ENCODE measurements at regions not wholly inside any gene's neighbourhood (a gene's known extent, or its start where the extent isn't known, plus 50 kb on each side); places are given as distances from the start of the nearest gene placed in this dataset.
"Not testable (repeated sequence)": the region's sequence is repeated elsewhere in the genome, so short reads cannot be mapped to it uniquely, and the experiment has no call there.

DNA sequence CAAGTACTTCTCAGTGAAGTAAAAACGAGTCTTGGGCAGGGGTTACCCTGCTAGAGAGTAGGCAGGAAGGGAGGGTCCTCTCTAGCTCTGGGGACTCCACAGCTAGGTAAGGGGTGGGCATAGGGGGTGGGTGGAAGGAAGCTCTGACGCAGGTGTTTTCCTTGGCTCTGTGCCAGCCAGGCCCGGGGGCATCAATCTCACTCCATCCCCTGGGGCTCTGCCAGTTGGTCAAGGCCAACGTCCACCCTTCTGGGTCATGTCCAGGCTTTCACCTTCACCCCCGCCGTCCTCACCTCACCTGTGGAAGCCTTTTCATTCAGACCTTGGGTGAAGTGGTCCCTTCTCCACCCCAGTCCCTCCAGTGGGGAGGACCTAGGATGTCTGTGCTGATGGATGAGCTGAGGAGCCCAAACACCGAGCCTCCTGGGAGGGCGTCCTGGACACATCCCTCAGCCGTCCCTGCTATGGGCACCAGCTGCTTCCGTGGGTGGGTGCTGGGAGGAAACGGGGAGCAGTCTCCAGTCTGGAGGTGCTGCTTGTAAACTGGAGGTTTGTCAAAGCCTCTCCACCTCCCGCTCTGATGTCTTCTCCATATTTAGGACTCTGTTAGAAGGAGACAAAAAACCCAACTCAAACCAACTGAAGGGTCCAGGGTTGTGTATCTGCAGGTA is 71.5 kb upstream of the SFSWAP start:
- Mint-ChIP-seq H3K4me1 (peaks cover 6 to 14% of the 10 kb centered on the region in 2 donors), H3K9me3 (no peaks in the 10 kb centered on the region), H3K36me3 (peaks cover 0 to 5% (median 0%) of the 10 kb centered on the region in 3 donors), H3K4me3 (no peak overlapping the region), H3K27me3 (ENCODE audit: low read depth in 3 of 3) (peaks cover 0 to 3% (median 1%) of the 10 kb centered on the region in 3 donors), H3K27ac (no peak overlapping the region)
- no peak for DNase-seq

DNA sequence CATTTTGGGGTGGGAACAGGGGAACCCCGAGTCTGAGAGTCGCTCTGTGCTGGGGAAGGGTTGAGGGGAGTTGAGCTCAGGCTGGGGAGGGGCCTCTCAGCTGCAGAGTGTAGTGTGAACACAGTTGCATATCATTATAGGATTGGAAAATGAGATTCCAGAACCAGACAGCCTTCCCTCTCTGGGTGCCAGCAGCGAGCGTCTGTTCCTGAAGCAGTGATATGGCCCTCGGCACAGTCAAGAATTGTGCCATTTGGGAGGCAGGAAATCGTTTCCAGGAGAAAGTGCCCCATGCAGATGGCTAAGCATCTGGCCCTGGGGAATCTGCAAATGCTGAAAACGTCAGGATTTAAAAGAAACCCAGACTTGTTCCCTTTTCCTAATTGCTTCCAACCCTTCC is 70.4 kb upstream of the SFSWAP start:
- Mint-ChIP-seq H3K27ac (no peak overlapping the region), H3K9me3 (no peaks in the 10 kb centered on the region), H3K4me3 (no peak overlapping the region), H3K27me3 (ENCODE audit: low read depth in 3 of 3) (peaks cover 0 to 1% (median 1%) of the 10 kb centered on the region in 3 donors), H3K36me3 (peaks cover 0 to 5% (median 0%) of the 10 kb centered on the region in 3 donors), H3K4me1 (peaks cover 0 to 8% of the 10 kb centered on the region in 2 donors)
- DNase-seq = no peak

DNA sequence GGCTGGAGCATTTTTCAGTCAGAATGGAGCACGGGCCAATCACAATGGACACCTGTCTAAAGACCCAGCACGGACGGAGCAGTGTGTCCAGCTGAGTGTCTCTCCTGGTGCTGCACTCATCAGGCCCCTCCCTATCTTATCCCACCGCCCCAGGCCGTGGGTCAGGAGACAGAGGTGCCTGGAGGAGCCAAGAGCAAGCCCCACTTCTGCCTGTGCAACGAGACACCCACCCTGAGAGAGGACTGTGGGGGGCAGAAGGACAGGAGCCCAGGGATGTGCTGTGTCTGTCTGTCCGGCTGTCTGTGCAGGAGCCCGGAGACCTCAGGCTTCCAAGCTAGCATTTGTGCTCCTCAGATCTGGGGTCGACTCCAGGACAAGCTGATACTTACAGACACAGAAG is 69.6 kb upstream of the SFSWAP start:
- Mint-ChIP-seq H3K27ac (no peak overlapping the region), H3K4me1 (peaks cover 0 to 6% of the 10 kb centered on the region in 2 donors), H3K36me3 (peaks cover 0 to 5% (median 0%) of the 10 kb centered on the region in 3 donors), H3K9me3 (no peaks in the 10 kb centered on the region), H3K27me3 (ENCODE audit: low read depth in 3 of 3) (peaks cover 0 to 4% (median 1%) of the 10 kb centered on the region in 3 donors), H3K4me3 (no peak overlapping the region)
- DNase-seq = no peak

DNA sequence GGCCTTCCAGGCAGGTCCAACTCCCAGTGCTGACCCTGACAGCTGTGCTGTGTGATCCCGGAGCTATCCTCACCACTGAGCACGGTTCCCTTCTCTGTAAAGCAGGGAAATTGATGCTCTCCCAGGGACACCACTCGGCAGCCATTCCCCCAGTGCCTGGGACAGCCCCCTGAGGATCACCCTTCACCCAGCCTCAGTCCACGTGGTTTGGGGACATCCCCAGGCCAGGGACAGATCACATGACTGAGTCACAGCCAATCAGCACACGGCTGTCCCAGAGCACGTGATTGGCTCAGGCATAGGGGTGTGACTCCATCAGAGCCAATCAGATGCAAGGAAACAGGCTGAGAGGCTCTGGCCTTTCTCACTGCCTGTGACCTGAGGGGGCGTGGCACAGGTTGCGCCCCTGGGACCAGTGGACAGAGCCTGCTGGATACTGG is 68.8 kb upstream of the SFSWAP start:
- Mint-ChIP-seq H3K36me3 (peaks cover 0 to 5% (median 0%) of the 10 kb centered on the region in 3 donors), H3K27me3 (ENCODE audit: low read depth in 3 of 3) (peaks cover 0 to 4% (median 1%) of the 10 kb centered on the region in 3 donors), H3K4me1 (peaks cover 0 to 4% of the 10 kb centered on the region in 2 donors), H3K27ac (no peak overlapping the region), H3K4me3 (no peak overlapping the region), H3K9me3 (no peaks in the 10 kb centered on the region)
- DNase-seq = no peak

DNA sequence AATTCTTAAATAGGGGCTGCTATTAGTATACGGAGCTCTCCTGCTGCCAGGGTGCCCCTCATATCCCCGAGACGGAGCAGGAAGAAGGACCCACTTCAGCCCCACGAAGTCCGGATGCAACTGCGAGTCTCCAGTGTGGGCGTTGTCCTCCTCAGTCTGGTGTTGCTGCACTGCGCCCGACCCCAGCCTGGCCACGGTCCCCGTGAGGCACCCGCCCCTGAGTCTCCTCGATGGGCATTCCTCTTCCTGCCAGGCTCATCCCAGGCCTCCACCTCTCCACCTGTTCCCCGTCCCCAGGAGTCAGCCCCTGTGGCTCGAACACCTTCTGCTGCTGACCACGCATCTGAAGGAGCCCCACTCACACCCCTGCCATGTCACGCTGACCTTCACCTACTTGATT is 68.1 kb upstream of the SFSWAP start:
- H3K4me1 Mint-ChIP-seq = peaks cover 0 to 4% of the 10 kb centered on the region in 2 donors
- no peak overlapping the region for H3K4me3 Mint-ChIP-seq
- H3K36me3 Mint-ChIP-seq = peaks cover 0 to 5% (median 0%) of the 10 kb centered on the region in 3 donors
- H3K9me3 Mint-ChIP-seq = no peaks in the 10 kb centered on the region
- no peak overlapping the region for H3K27ac Mint-ChIP-seq
- H3K27me3 Mint-ChIP-seq (ENCODE audit: low read depth in 3 of 3) = peaks cover 0 to 4% (median 1%) of the 10 kb centered on the region in 3 donors
- DNase-seq = no peak

DNA sequence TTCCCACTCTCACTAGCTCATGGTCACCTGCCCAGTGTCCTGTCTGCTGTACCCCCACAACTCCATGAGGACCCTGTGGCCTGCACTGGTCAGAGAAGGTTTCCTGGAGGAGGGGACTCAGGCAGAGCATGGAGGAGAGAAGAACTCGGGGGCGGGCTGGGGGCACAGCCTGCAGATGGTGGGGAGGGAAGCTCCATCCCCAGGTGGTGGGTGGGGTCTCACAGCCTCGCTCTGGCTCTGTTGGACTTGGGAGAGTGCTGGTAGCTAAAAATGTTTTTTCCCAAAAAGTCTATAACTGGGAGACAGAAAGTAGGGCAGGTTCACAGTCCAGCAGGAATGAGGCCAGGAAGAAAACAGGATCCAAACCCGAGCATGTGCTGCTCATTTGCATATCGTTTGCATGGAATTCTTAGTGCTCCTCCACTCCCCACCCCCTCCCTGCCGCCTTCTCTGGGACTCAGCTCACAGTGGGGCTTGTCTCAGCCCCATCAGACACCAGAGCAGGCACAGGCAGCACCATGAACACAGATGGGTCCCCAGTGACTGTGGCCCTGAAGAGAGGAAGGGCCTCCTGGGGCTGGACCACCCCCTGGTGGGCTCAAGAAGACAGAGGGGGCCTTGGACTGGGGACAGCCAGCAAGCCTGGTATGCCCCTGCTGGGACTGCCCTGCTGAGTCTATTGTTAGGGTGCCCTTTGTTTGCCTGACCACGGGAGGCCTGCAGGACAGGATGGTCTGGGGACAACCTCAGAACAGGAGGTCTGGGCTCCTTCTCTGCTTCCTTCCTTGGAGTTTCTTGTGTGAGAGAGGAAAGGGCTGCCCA is 67.0 kb upstream of the SFSWAP start:
- Mint-ChIP-seq H3K9me3 (no peaks in the 10 kb centered on the region), H3K27ac (no peak overlapping the region)

DNA sequence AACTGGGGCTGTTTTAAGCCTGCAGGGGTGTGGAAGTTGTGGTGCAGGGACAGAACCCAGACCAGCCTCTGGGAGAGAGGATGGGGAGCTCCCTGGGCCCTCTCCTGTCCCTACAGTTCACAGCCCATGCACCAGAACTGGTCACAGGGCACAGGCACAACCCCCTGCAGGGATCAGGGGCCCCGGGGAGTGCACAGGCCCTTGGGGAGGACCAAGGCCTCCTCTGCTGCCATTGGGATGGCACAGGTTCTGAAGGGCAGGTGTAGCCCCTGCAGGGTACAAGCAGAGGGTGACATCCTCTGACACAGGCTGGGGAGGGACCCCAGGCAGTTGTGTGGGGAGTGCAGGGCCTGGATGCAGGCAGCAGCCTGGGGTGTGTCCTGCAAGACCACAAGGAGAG is 66.4 kb upstream of the SFSWAP start:
- H3K9me3 Mint-ChIP-seq = no peaks in the 10 kb centered on the region
- H3K4me3 Mint-ChIP-seq = no peak overlapping the region
- H3K27me3 Mint-ChIP-seq (ENCODE audit: low read depth in 3 of 3) = peaks cover 0 to 4% (median 1%) of the 10 kb centered on the region in 3 donors
- peak overlapping the region in 1 of 6 donors; percentile 17 for H3K27ac Mint-ChIP-seq
- DNase-seq = no peak
- H3K36me3 Mint-ChIP-seq = peaks cover 0 to 5% (median 0%) of the 10 kb centered on the region in 3 donors
- no peaks in the 10 kb centered on the region for H3K4me1 Mint-ChIP-seq

More for the DNA sequence above, 67.0 kb upstream of the SFSWAP start:
- Mint-ChIP-seq H3K36me3 (peaks cover 0 to 5% (median 0%) of the 10 kb centered on the region in 3 donors), H3K4me1 (no peaks in the 10 kb centered on the region), H3K27me3 (ENCODE audit: low read depth in 3 of 3) (peaks cover 0 to 4% (median 1%) of the 10 kb centered on the region in 3 donors), H3K4me3 (no peak overlapping the region)
- DNase-seq = no peak

DNA sequence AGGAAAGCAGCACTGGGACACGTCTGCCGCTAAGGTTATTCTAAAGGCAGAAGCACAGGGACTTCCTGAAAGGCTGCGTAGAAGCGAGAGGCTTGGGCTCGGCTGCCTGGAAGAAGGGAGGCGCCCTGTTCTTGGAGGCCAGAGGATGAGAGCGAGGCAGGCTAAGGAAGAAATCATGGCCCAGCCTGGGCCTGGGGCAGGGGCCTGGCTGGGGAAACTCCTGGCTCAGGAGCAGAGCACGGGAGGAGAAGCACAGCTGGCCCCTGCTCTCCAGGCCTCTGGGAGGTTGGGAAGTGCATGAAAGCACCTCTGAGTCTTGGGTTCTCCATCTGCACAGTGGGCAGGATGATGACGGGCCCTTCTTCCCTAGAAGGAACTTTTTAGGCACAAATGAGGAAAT is 66.0 kb upstream of the SFSWAP start:
- not testable (repeated sequence) for H3K4me3 Mint-ChIP-seq; H3K36me3 Mint-ChIP-seq; H3K4me1 Mint-ChIP-seq; H3K27me3 Mint-ChIP-seq (ENCODE audit: low read depth in 3 of 3); H3K27ac Mint-ChIP-seq; H3K9me3 Mint-ChIP-seq; DNase-seq

DNA sequence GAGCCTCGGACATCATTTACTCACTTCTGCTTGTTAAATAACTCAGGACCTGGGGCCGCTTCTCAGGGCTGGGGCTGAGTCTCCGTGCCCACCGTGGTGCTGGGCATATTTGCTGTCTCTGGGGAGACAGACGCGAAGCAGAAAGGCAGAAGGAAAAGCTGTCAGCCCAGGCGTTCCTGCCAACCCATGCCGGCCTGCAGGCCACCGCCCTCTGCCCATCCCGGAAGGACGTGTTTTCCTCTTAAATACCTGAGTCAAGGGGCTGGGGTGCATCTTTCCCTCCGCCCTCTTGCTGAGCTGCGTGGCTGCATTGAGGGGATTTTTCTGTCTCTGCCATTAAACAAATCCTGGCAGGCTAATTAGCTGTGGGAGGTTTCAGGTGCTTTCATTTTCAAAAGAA is 65.3 kb upstream of the SFSWAP start:
- not testable (repeated sequence) for H3K27me3 Mint-ChIP-seq (ENCODE audit: low read depth in 3 of 3); H3K27ac Mint-ChIP-seq; H3K4me3 Mint-ChIP-seq; H3K36me3 Mint-ChIP-seq; H3K9me3 Mint-ChIP-seq; H3K4me1 Mint-ChIP-seq; DNase-seq

DNA sequence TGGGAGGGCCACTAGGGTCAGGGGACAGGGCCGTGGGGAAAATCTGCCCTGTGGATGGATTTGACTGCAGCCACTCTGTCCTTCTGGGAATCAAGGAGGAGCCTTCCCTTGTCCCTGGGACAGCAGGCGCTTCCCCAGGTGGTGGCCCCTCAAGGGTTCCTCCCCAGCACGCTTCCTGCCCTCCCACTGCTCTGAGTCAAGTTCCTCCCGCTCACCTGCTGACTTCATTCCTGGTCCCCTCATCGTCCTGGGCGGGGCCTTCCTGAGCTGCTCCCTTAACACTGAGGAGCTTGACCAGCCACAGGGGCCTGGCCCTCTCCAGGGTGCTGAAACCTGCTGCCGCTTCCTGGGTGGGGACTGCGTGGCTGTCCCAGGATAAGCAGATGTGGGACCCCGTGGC is 64.4 kb upstream of the SFSWAP start:
- DNase-seq; H3K9me3 Mint-ChIP-seq; H3K4me3 Mint-ChIP-seq; H3K36me3 Mint-ChIP-seq; H3K27me3 Mint-ChIP-seq (ENCODE audit: low read depth in 3 of 3); H3K4me1 Mint-ChIP-seq; H3K27ac Mint-ChIP-seq: not testable (repeated sequence)

DNA sequence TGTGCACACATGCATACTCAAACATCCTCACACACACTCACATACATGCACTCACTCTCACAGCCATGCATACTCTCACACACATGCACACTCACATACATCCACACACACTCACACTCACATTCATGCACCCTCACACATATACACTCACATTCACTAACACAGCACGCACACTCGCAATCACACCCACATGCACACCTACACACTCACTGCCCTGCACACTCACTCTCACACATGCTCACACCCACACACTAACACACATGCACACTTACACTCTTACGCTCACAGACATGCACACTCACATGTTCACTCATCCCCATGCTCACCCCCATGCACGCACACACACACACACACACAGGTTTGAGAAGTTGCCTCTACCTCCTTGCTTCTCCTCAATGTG is 63.2 kb upstream of the SFSWAP start:
- DNase-seq = no peak
- Mint-ChIP-seq H3K4me1 (no peaks in the 10 kb centered on the region), H3K4me3 (no peak overlapping the region), H3K9me3 (no peaks in the 10 kb centered on the region), H3K27me3 (ENCODE audit: low read depth in 3 of 3) (peaks cover 4 to 9% (median 8%) of the 10 kb centered on the region in 3 donors), H3K27ac (no peak overlapping the region), H3K36me3 (peaks cover 0 to 5% (median 0%) of the 10 kb centered on the region in 3 donors)

DNA sequence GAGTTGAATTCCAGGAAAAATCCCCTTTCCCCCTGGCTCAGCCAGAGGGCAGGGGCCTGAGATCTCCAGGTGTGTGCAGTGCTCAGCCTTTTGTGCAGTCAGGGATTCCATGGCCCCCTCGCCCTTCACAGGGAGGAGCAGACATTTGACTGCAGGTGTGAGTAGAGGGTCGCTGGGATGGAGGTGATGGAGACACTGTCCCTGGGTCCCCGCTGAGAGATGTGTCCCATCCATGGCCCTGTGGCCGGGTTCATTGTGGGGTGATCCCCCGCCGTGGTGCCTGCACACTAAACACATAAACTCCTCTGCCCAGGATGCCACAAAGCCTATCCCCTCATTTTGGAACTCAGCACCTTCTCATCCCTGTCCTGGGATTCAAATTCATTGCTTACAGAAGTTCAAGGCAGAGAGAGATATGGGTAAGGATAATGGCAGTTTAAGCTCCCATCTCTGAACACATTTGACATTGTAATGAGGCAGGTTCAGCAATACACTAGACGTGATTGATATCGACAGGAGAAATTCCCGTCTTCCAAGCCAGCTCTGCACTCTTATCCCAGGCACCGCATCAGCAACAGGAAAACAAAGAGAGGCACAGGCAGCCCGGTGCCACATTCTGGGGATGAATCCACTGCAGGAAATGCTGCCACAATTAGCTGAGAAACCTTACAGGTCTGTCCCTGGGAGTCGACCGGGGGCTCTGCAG is 55.3 kb upstream of the SFSWAP start:
- not testable (repeated sequence) for H3K36me3 Mint-ChIP-seq, H3K4me1 Mint-ChIP-seq

DNA sequence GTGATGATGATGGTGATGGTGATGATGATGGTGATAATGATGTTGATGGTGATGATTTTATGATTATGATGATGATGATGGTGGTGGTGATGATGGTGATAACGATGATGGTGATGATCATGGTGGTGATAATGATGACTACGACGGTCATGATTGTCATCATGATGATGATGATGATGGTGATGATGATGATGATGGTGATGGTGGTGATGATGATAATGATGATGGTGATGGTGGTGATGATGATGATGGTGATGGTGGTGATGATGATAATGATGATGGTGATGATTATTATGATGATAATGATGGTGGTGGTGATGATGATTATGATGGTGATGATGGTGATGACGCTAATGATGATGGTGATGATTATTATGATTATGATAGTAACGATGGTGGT is 54.1 kb upstream of the SFSWAP start:
- not testable (repeated sequence) for H3K27me3 Mint-ChIP-seq (ENCODE audit: low read depth in 3 of 3); H3K27ac Mint-ChIP-seq; H3K9me3 Mint-ChIP-seq; H3K4me1 Mint-ChIP-seq; H3K36me3 Mint-ChIP-seq; DNase-seq; H3K4me3 Mint-ChIP-seq

More for the DNA sequence above, 55.3 kb upstream of the SFSWAP start:
- not testable (repeated sequence) for H3K4me3 Mint-ChIP-seq; DNase-seq; H3K27me3 Mint-ChIP-seq (ENCODE audit: low read depth in 3 of 3); H3K9me3 Mint-ChIP-seq; H3K27ac Mint-ChIP-seq

DNA sequence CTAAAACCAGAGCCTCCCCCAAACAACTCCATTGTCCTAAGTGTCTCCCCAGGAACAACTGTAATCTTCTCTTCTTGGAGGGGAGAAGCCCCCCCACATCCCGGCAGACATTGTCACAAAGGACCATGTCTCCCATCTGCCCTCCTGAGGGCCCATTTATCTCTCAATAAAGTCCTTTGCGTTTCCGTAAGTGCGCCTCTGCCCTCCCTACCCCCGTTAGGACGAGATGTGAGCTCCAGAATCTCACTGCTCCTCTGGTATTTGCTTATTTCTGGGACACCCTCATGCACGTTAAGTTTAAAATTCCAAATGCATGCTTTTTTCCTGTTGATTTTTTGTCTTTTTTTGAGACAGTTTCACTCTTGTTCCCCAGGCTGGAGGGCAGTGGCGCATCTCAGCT is 52.3 kb upstream of the SFSWAP start:
- H3K27ac Mint-ChIP-seq = peak overlapping the region in 1 of 6 donors; percentile 6
- H3K4me3 Mint-ChIP-seq; DNase-seq; H3K4me1 Mint-ChIP-seq; H3K27me3 Mint-ChIP-seq (ENCODE audit: low read depth in 3 of 3); H3K9me3 Mint-ChIP-seq; H3K36me3 Mint-ChIP-seq: not testable (repeated sequence)

Data from immature natural killer cell (primary cell).